GM21360 (cell line): ENCODE measurements at regions not wholly inside any gene's neighbourhood (a gene's known extent, or its start where the extent isn't known, plus 50 kb on each side); places are given as distances from the start of the nearest gene placed in this dataset.
"Not testable (repeated sequence)": the region's sequence is repeated elsewhere in the genome, so short reads cannot be mapped to it uniquely, and the experiment has no call there.

Experiments used
- ATAC-seq: cut with Tn5 transposase; IDR thresholded peaks from one replicate; pipeline ENCODE4 v1.9.1; 2021; ENCODE audit warnings: mild to moderate bottlenecking, moderate library complexity; ENCODE audit not compliant: unreplicated experiment

DNA sequence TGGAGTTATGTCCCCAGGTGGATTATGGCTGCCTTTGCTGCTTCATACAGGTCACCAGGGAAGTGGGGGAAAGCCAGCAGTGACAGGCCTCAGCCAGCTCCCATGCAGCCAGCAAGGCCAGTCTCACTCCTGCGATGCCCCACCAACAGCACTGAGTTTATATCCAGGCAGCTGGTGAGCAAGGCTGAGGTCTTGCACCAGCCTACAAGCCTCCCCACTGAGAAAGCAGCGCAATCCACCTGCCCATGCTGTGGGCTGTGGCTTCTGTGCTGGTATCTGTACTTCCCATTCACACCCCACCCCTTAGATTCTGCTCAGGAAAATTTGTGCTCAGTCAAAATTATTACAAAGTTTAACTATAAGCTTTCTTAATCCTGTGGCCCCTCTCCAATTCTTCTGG, 153.5 kb downstream of the HHIP start:
- ATAC-seq = no peak

DNA sequence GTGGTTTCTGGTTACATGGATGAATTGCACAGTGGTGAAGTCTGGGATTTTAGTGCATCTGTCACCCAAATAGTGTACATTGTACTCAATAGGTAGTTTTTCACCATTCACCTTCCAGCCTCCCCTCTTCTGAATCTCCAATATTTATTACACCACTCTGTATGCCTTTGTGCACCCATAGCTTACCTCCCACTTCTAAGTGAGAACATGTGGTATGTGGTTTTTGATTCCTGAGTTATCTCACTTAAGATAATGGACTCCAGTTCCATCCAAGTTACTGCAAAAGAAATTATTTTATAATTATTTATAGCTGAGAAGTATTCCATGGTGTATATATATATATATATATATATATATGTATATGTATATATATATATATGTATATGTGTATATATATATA, 155.8 kb downstream of the HHIP start:
- no peak for ATAC-seq

DNA sequence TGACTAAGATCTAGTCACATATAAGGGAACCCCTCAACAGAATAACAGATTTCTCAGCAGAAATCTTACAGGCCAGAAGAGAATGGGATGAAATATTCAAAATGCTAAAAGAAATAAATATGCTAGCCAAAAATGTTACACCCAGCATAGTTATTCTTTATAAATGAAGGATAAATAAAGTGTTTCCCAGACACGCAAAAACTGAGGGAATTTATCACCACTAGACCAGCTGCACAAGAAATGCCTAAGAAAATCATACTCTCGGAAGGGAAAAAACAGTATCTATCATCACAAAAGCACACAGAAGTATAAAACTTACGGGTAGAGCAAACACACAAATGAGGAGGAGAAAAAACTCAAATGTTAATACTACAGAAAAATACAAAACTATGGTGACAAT, 162.1 kb downstream of the HHIP start:
- ATAC-seq = no peak

DNA sequence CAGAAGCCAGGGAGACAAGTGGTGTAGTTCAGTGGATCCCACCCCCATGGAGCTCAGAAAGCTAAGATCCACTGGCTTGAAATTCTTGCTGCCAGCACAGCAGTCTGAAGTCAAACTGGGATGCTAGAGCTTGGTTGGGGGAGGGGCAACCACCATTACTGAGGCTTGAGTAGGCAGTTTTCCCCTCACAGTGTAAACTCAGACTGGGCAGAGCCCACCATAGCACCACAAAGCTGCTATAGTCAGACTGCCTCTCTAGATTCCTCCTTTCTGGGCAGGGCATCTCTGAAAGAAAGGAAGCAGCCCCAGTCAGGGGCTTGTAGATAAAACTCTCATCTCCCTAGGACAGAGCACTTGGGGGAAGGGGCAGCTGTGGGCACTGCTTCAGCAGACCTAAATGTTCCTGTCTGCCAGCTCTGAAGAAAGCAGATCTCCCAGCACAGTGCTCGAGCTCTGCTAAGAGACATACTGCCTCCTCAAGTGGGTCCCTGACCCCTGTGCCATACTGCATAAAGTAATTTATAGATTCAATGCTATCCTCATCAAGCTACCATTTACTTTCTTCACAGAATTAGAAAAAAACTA, 163.2 kb downstream of the HHIP start:
- no peak for ATAC-seq

DNA sequence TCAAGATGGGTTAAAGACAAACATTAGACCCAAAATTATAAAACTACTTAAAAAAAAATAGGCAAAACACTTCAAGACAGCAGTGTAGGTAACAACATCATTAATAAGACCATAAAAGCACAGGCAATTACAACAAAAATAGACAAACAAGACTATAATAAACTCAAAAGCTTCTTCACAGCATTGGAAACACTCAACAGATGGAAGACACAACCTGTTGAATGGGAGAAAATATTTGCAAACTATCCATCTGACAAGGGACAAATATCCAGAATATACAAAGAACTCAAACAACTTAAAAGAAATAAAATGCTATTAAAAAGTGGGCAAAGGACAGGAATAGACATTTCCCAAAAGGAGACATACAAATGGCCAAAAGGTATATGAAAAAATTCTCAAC, 170.7 kb downstream of the HHIP start:
- ATAC-seq = no peak

DNA sequence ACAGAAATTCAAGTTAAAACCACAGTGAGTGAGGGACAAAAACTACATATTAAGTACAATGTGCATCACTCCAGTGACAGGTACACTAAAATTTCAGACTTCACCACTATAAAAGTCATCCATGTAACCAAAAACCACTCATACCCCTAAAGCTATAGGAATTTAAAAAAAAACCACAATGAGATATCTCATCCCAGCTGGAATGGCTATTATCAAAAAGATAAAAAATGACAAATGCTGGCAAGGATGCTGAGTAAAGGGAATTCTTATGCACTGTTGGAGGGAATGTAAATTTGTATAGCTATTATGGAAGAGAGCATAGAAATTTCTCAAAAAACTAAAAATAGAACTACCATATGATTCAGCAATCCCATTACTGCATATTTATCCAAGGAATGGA, 171.1 kb downstream of the HHIP start:
- ATAC-seq = no peak

DNA sequence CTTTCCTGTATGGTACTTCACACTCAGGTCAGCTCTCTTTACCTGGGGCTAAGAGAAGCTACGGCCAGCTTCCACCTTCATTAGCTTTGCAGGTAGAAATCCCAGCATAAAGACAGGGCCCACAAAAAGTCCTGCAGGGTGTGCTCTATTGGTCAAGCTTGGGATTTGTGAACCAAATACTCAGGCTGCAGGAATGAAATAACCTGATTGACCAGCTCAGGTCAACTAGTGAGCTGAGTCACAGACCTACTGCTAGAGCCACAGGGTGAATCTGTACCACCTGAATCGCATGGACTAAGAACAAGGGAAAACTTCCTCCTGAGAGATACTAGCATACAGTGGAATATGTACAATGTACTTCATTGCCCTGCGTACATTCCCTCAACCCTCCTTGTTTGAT, 172.2 kb downstream of the HHIP start:
- ATAC-seq = no peak

DNA sequence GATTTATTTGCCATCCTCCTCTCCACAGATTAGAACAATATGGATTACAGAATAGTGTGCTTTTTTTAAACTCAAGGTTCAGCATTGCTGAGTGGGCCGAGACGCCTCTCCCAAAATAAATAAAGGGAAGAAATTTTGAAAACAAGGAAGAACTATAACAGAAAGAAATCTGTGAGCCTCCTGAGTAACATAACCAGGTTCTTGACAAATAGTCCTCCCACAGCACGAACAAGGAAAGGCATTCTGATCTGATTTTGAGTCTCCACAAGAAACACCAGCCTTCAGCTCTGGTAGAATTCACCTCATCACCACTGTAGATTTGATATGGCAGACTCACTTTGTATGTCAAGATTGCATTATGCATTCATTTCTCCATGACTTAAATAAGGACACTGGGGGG, 173.6 kb downstream of the HHIP start:
- no peak for ATAC-seq

DNA sequence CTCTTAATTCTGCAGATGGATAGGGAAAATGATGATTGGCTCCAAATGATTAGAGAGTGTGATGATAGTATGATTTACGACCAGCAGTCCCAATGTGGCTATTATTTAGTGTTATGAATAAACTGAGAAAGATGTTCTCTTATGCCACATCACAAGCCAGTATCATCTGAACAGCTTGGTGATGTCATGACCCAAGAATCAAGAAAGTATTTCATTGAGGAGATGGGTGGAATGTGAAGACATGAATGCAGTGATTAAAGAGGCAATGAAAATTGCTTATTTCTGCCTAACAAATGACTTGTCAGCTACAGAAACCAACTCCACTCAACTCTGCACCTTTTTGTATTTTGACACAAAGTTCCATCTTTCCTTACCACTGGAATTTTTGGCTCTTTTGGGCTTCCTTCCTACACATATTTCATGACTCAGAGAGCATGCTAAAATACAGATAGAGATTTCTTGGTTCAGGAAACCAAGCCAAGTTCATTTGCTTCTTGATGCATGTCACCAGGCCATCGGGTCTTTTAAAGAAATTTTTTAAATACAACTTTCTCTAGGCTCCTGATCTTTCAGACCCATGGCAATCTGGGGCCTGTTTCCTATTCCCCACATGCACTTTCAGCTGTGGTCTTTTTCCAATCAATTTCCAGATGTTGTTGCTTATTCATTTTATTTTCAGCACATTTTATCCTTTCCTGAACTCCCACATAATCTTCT, 174.2 kb downstream of the HHIP start:
- no peak for ATAC-seq

DNA sequence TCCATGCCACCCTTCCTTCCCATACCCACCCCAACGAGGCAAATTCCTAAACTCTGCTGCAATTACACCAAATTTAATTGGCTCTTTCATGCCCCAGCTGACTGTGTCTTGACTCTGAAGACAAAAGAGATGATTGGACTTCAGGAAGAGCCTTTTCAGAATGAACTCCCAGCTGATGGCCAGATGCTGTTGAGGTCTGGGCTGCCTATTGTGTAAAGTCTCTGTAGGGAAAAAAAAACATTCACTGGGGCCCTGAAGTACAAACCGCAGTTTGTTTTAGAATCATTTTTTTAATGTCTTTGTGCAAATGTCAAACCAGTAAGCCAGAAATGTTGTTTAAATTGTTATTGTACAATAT, 174.8 kb downstream of the HHIP start:
- ATAC-seq = no peak

DNA sequence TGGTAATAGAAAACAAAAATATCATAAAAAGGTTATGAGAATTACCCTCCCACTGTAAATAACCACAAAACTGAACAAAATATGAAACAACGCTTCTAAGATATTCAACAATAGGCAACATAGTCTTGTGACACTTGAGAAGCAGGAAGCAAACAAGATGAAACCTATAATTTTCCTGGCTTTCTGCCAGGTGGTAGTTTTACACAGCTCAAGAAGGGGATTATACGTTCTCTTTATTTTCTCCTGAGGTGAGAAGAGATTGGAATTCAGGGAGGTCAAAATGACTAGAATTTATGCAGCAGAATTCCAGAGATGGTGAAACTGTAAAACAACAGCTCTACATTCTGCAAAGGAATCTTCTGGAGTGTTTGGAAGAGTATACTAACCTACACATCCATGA, 186.0 kb downstream of the HHIP start:
- ATAC-seq = no peak

DNA sequence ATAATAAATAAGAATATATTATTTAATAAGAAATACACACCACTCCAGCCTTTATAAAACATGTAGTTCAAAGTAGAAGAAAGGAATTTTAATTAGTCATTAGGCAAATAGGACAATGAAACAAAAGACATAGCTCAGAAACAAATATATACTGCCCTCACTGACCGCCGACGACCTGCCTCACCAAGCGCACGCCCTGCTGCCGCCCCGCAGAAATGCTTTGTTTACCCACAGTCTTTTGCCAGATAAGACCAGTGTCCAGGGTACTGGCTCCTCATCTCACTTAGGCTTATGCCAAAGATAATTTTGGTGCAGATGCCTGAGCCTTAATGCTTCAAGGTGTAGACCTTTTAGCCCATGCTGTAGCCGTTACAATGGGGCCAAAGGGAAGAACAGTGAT, 199.5 kb downstream of the HHIP start:
- no peak for ATAC-seq

DNA sequence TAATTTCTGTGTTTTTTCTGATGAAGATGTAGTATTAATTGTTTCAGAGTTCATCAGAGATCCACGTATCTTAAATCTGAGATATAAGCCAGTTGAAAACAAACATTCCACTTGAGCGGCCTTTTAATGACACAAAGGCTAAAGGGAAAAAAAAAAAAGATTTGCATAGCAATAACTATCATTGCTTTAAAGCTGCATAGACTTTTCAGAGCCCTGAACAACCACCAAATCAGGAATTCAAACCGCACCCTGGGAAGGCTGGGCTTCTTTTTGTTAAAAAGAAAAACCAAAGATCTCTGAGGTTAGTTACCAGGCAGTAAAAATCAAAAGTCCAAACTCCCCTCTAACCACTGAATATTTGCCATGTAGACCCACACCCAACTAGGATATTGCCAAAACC, 206.0 kb downstream of the HHIP start:
- no peak for ATAC-seq

DNA sequence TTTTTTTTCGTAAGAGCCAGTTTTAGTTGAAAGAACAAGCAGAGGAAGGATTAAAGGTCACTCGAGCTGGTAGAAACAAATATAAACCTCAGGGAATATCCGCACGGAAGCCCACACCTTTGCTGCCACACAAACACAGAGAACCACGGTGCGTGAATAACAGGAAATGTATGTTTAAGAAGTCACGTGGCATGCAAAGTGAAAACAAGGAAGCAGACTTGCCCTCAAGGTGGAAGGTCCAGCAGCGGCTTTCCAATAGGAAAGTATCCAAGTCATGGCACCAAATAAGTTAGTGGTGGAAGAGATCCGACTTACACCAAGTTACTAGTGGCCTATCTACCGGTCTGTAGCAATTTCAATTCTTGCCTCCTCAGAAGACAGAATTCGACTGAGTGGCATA, 215.5 kb downstream of the HHIP start:
- ATAC-seq = no peak

DNA sequence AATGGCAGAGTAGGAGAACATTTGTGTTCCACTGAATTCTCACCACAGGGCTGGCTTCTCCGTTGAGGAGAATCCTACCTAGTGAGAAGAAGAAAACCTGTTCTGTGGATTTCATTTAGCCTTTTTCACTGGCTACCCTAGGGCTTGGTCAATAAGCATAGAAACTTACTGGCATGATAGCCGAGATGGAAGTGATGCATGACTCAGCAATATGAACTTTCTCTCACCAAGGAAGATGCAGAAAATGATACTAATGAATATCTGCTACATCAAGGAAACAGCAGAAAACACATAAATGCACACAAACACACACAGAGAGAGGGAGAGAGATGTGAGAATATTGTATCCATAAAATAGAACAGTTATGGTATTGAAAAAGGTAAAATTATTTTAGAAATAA, 216.3 kb downstream of the HHIP start:
- no peak for ATAC-seq

DNA sequence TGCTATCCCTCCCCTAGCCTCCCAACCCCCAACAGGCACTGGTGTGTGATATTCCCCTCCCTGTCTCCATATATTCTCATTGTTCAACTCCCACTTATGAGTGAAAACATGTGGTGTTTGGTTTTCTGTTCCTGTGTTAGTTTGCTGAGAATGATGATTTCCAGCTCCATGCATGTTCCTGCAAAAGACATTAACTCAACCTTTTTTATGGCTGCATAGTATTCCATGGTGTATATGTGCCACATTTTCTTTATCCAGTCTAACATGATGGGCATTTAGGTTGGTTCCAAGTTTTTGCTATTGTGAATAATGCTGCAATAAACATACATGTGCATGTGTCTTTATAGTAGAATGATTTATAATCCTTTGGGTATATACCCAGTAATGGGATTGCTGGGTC, 218.9 kb downstream of the HHIP start:
- ATAC-seq = not testable (repeated sequence)

DNA sequence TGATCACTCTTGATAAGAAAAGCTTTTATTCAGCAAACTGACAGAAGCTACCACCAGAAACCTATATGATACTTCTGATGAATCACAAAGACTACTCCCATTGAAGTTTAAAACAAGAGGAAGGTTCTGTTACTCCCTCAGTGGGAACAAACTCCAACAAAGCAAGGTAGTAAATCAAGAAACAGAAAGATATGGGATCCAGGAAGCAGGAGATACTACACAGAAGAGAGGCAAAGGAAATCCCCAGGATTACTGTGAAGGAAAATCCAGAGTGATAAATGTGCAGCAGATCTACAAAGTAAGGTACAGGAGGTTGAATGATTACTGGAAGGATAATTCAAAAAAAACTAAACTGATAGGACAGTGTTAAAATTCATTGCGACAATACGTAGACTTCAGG, 222.4 kb downstream of the HHIP start:
- no peak for ATAC-seq

DNA sequence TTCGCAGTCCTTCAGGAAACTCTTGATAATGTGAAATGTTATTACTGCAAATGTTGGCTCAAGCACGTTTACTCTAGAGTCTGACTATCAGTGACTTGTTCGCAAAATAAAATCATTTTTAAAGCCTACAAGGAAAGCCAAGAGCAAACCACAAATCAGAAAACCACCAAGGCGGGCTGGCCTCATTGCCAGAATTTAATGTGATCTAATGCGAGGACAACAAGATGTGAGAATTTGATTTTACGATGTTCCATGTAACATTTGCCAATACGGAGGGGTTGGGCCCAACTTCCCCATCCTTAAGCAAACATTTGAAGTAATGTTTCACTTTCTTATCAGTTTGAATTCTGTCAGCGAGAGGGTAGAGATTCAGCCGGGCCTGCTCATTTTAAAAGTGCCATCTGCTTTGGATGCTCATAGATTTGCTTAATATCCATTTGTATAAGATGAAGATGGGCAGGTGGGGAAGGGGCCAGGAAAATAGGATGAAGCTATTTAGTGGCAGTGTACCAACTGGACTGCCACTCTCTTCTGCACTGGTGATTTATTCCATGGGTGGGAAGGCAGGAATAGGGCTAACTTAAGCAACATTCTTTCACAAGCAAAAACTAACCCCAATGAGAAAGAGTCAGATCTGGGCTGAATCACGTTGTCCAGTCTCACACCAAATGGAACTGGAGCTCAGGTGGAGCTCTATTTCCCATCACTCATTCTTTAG, 225.3 kb downstream of the ANAPC10 start:
- no peak for ATAC-seq

DNA sequence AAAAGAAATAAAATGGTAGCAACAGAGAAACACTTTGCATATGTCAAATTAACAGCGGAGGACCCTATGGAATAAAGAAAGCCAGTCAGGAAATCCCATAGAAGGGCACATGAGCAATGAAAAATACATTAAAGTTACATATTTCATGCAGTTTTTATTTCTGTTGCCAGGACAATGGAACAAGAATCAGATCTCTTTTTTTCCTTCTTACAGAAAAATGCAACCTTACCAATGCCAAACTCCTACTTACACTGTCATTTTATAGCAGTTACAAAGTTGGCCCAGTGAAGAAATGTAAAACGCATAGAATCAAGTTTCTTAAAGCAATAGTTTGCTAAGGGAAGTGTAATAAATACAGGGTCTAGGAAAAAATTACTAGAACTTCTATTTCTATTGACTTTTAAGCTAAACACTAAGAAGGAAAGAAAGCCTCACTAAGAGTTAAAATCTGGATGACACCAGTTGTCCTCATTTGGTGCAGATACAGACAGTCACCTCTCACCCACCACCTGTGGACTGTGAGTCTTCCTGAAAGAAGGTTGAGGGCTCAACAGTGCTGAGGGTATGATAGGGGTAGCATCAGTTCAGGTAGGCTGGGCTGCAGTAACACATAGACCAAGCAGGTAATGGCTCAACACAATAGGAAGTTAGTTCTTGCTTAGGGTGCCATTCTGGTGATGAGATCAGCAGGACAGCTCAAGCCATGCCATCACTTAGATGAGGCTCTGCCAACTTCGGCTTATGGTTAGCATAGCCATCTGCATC, 224.6 kb downstream of the ANAPC10 start:
- no peak for ATAC-seq

DNA sequence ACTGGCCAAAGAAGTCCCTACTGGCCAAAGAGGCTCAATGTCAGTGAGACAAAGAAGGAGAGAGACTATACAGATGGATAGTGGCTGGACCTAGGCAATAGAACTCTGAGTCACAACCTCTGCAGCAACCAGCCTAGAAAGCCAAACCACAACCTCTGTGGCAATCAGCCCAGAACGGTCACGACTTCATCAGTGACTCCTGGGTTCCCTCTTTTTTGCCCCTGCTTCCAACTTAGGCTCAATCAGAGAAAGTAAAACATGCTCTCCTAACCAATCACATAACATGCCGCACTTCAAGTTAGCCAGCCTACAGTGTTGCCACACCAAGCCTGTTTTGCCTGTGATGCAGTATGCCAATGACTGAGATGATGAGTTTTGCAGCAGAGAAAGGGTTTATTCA, 203.4 kb downstream of the ANAPC10 start:
- ATAC-seq = no peak

DNA sequence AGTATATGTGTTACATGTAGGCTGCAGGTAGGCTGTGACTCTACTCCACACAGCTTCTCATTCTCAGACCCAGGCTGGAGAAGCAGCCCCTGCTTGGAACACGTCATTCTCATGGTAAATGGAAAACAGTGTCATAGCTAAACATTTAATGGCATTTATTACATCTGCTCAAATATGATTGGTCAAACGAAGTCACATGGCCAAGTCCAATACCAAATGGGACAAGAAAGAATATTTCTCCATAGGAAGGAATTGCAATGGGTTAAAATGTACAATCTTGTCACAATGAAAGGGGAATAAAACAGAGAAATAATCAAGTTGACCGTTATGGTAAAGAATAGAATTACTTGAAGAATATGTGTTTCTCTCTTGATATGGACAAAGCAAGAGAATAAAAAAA, 198.6 kb downstream of the ANAPC10 start:
- no peak for ATAC-seq

DNA sequence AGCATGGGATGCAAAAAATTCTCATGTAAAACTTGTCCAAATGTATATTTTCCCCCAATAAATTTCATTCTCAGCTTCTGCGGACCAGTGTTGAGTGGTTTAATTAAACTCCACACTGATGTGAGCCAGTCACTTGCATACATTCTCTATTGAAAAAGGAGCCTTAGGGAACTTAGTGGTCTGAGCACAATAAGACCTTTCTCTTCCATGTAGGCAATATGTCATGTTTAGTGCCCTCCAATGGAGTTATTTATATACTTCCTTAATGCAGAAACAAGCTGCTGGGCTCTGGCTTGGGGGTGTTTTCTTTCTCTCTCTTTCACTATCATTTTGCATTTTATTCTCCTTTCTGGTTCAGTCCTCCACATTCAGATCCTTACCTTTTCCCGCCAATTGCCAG, 196.9 kb downstream of the ANAPC10 start:
- ATAC-seq = no peak
